IMR-90 (cell line): ENCODE measurements at regions not wholly inside any gene's neighbourhood (a gene's known extent, or its start where the extent isn't known, plus 50 kb on each side); places are given as distances from the start of the nearest gene placed in this dataset.

ENCODE experiments used
- ATAC-seq: fragments of 200-7000 bp; cut with Tn5 transposase; 2 replicates; pipeline ENCODE4 v1.9.1; 2020; ENCODE audit warnings: low read depth, mild to moderate bottlenecking, moderate library complexity
- BruUV-seq: library from RNA; stranded (reverse); fragments of 400-500 nt; replicated peaks from 2 replicates; lab custom pipeline; 2021; lab: Mats Ljungman, UMichigan
- CTCF ChIA-PET: fragments of 300-600 bp; formaldehyde crosslinking; extraction: SDS; loops from one replicate; lab custom pipeline; 2021; ENCODE audit warnings: antibody characterized with exemption; lab: Yijun Ruan, JAX
- POLR2A ChIA-PET: fragments of 300-600 bp; sonication (Branson Sonifier 250); formaldehyde crosslinking; loops from one replicate; lab custom pipeline; 2022; ENCODE audit warnings: antibody characterized with exemption; ENCODE audit not compliant: unreplicated experiment; lab: Charles Lee
- DNase-seq: peaks from one replicate; pipeline ENCODE4 v3.0.0; 2013
- H2AFZ ChIP-seq: replicated peaks from 2 replicates; pipeline ENCODE3; 2013; ENCODE audit warnings: low read length, mild to moderate bottlenecking; ENCODE audit not compliant: poor library complexity
- H2AK5ac ChIP-seq: 2 replicates; pipeline ENCODE4 v1.6.1; 2013; ENCODE audit warnings: low read depth, low read length, inconsistent platforms
- H2AK9ac ChIP-seq: replicated peaks from 2 replicates; pipeline ENCODE3; 2013; ENCODE audit warnings: mild to moderate bottlenecking, low read depth, low read length, moderate library complexity; ENCODE audit not compliant: poor library complexity
- H2BK120ac ChIP-seq: 2 replicates; pipeline ENCODE4 v1.6.1; 2013; ENCODE audit warnings: low read depth, low read length, inconsistent platforms
- H2BK15ac ChIP-seq: 3 replicates; pipeline ENCODE4 v1.6.1; 2013; ENCODE audit warnings: low read depth, low read length, inconsistent platforms
- H2BK20ac ChIP-seq: 2 replicates; pipeline ENCODE4 v1.6.1; 2013; ENCODE audit warnings: low read depth, mild to moderate bottlenecking, inconsistent platforms, low read length, moderate library complexity
- H2BK5ac ChIP-seq: 2 replicates; pipeline ENCODE4 v1.6.1; 2013; ENCODE audit warnings: mild to moderate bottlenecking, low read depth, low read length, inconsistent platforms; ENCODE audit not compliant: poor library complexity, severe bottlenecking
- H3K14ac ChIP-seq: replicated peaks from 2 replicates; pipeline ENCODE4 v1.6.1; 2013; ENCODE audit warnings: low read depth, low read length, inconsistent platforms
- H3K18ac ChIP-seq: 2 replicates; pipeline ENCODE4 v1.6.1; 2013; ENCODE audit warnings: low read depth, low read length, control low read depth
- H3K23ac ChIP-seq: 2 replicates; pipeline ENCODE4 v1.6.1; 2013; ENCODE audit warnings: low read depth, low read length, inconsistent platforms
- H3K27ac ChIP-seq: 2 replicates; pipeline ENCODE4 v1.5.1; 2013; ENCODE audit warnings: mild to moderate bottlenecking, control low read depth, low read length; ENCODE audit not compliant: insufficient read depth
- H3K27me3 ChIP-seq: 2 replicates; pipeline ENCODE4 v1.6.1; 2013; ENCODE audit warnings: low read length; ENCODE audit not compliant: control insufficient read depth, insufficient read depth
- H3K36me3 ChIP-seq: 2 replicates; pipeline ENCODE4 v1.6.1; 2013; ENCODE audit warnings: low read length, mixed read lengths; ENCODE audit not compliant: control insufficient read depth, insufficient read depth
- H3K4ac ChIP-seq: 2 replicates; pipeline ENCODE4 v1.6.1; 2013; ENCODE audit warnings: low read depth, low read length, inconsistent platforms
- H3K4me1 ChIP-seq: 2 replicates; pipeline ENCODE4 v1.6.1; 2013; ENCODE audit warnings: low read length, mixed read lengths; ENCODE audit not compliant: control insufficient read depth, insufficient read depth
- H3K4me2 ChIP-seq: 2 replicates; pipeline ENCODE4 v1.6.1; 2013; ENCODE audit warnings: low read depth, mild to moderate bottlenecking, control low read depth, low read length, moderate library complexity
- H3K4me3 ChIP-seq: 2 replicates; pipeline ENCODE4 v1.5.1; 2013; ENCODE audit warnings: low read depth, mild to moderate bottlenecking, control low read depth, low read length, moderate library complexity; ENCODE audit not compliant: insufficient read depth
- H3K56ac ChIP-seq: 2 replicates; pipeline ENCODE4 v1.6.1; 2013; ENCODE audit warnings: low read length, inconsistent platforms; ENCODE audit not compliant: insufficient read depth; ENCODE audit errors: extremely low read depth
- H3K79me1 ChIP-seq, 2 experiments: 2 replicates each; pipeline ENCODE4 v1.6.1; 2013; ENCODE audit warnings: low read length in 2 of 2, inconsistent platforms in 1 of 2, low read depth in 1 of 2
- H3K9ac ChIP-seq: 2 replicates; pipeline ENCODE4 v1.6.1; 2013; ENCODE audit warnings: low read depth, low read length, control low read depth
- H3K9me1 ChIP-seq: 2 replicates; pipeline ENCODE4 v1.6.1; 2013; ENCODE audit warnings: low read length, inconsistent platforms; ENCODE audit not compliant: insufficient read depth
- H3K9me3 ChIP-seq: 2 replicates; pipeline ENCODE4 v1.6.1; 2013; ENCODE audit warnings: low read length; ENCODE audit not compliant: control insufficient read depth, insufficient read depth
- H4K20me1 ChIP-seq: 2 replicates; pipeline ENCODE4 v1.6.1; 2013; ENCODE audit warnings: low read length, inconsistent platforms; ENCODE audit not compliant: insufficient read depth
- H4K5ac ChIP-seq: 2 replicates; pipeline ENCODE4 v1.6.1; 2013; ENCODE audit warnings: mild to moderate bottlenecking, low read depth, low read length, control low read depth
- H4K8ac ChIP-seq, 2 experiments: 2 replicates each; pipeline ENCODE4 v1.6.1; 2013; ENCODE audit warnings: low read depth in 2 of 2, low read length in 2 of 2, control low read depth in 1 of 2, inconsistent platforms in 1 of 2
- H4K91ac ChIP-seq: 2 replicates; pipeline ENCODE4 v1.6.1; 2013; ENCODE audit warnings: low read depth, low read length, inconsistent platforms; ENCODE audit not compliant: insufficient read depth
- BHLHE40 ChIP-seq: fragments of 150-350 bp; IDR thresholded peaks from 2 replicates; pipeline ENCODE4 v1.6.1; 2016; ENCODE audit warnings: mild to moderate bottlenecking, low read depth, low read length
- CEBPB ChIP-seq: IDR thresholded peaks from 2 replicates; pipeline ENCODE4 v1.6.1; 2012; ENCODE audit warnings: low read depth, low read length, improper control_type of control experiment
- CHD1 ChIP-seq: IDR thresholded peaks from 2 replicates; pipeline ENCODE4 v1.6.1; 2012; ENCODE audit warnings: low read depth, low read length, improper control_type of control experiment
- CTCF ChIP-seq: conservative IDR thresholded peaks from 2 replicates; pipeline ENCODE4 v1.5.1; 2012; ENCODE audit warnings: mild to moderate bottlenecking, low read depth, low read length, improper control_type of control experiment
- FOS ChIP-seq: fragments of 150-350 bp; IDR thresholded peaks from 2 replicates; pipeline ENCODE4 v1.6.1; 2016; ENCODE audit warnings: low read depth, low read length
- MAFK ChIP-seq: IDR thresholded peaks from 2 replicates; pipeline ENCODE4 v1.6.1; 2012; ENCODE audit warnings: low read depth, low read length, improper control_type of control experiment
- MAZ ChIP-seq: IDR thresholded peaks from 2 replicates; pipeline ENCODE4 v1.6.1; 2012; ENCODE audit warnings: low read depth, mild to moderate bottlenecking, low read length, improper control_type of control experiment, moderate library complexity, borderline replicate concordance
- MXI1 ChIP-seq: IDR thresholded peaks from 2 replicates; pipeline ENCODE4 v1.6.1; 2012; ENCODE audit warnings: low read depth, mild to moderate bottlenecking, low read length, moderate library complexity, borderline replicate concordance
- NFE2L2 ChIP-seq: fragments of 150-350 bp; IDR thresholded peaks from 2 replicates; pipeline ENCODE4 v1.6.1; 2016; ENCODE audit warnings: low read depth, mild to moderate bottlenecking, low read length
- POLR2A ChIP-seq: IDR thresholded peaks from 2 replicates; pipeline ENCODE4 v1.6.1; 2012; ENCODE audit warnings: mild to moderate bottlenecking, low read depth, low read length
- RAD21 ChIP-seq: IDR thresholded peaks from 2 replicates; pipeline ENCODE4 v1.6.1; 2012; ENCODE audit warnings: low read length, improper control_type of control experiment
- RCOR1 ChIP-seq: IDR thresholded peaks from 2 replicates; pipeline ENCODE4 v1.6.1; 2012; ENCODE audit warnings: mild to moderate bottlenecking, low read length, improper control_type of control experiment; ENCODE audit not compliant: insufficient replicate concordance
- RFX5 ChIP-seq: IDR thresholded peaks from 2 replicates; pipeline ENCODE4 v1.8.0; 2012; ENCODE audit warnings: low read depth, mild to moderate bottlenecking, low read length, moderate library complexity
- SMC3 ChIP-seq: fragments of 150-350 bp; IDR thresholded peaks from 2 replicates; pipeline ENCODE4 v1.6.1; 2016; ENCODE audit warnings: low read depth, mild to moderate bottlenecking, antibody characterized with exemption, low read length, moderate library complexity
- USF2 ChIP-seq: fragments of 150-350 bp; IDR thresholded peaks from 2 replicates; pipeline ENCODE4 v1.6.1; 2017; ENCODE audit warnings: mild to moderate bottlenecking, antibody characterized with exemption, low read length, low read depth
- WGBS, 2 experiments: methylation state at CpG; one replicate each; pipeline versions ENCODE4 v1.1.5 to v1.1.7; 2013; ENCODE audit warnings: missing lambda C conversion rate in 2 of 2; ENCODE audit not compliant: insufficient read length in 1 of 2; ENCODE audit errors: extremely low coverage in 2 of 2; 5-methylcytosine and 5-hydroxymethylcytosine counted together
- dilution Hi-C: fragments of 300-500 bp; cut with HindIII; formaldehyde crosslinking; loops from one replicate; pipeline ENCODE4 v1.14.3; 2018; ENCODE audit warnings: low sequenced_read_pairs; ENCODE audit not compliant: unreplicated experiment
- in situ Hi-C: fragments of 300-500 bp; cut with MboI; formaldehyde crosslinking; loops from 3 replicates; pipeline ENCODE4 v1.14.3; 2019; ENCODE audit warnings: low sequenced_read_pairs, inconsistent platforms, mixed read lengths
- intact Hi-C: fragments of 100-400 bp; cut with micrococcal nuclease; formaldehyde crosslinking; loops from 2 replicates; pipeline ENCODE4 v1.10.0; 2022
- TF ChIP-seq, protein P1 (sequence below): fragments of 150-350 bp; IDR thresholded peaks from 2 replicates; pipeline ENCODE4 v1.6.1; 2016; ENCODE audit warnings: low read depth, mild to moderate bottlenecking, low read length, moderate library complexity, borderline replicate concordance

- in situ Hi-C loops, result no loop called here
- dilution Hi-C loops, result no loop called here
- H3K4me1 ChIP-seq, result peaks cover 14% of the 10 kb centered on the region
Observed at GRCh38 chr17:63276821-63277220, 169.3 kb downstream of the CYB561 start.

More at GRCh38 chr17:63276821-63277220, 169.3 kb downstream of the CYB561 start:
- Histone ChIP-seq H3K23ac (peak overlapping the region; percentile 82; the same call in 1 of the 2 replicates), H2BK20ac (peak overlapping the region; percentile 5; the same call in 1 of the 2 replicates), H3K4me2 (no peak overlapping the region), H2AK9ac (no peak overlapping the region), H3K9me1 (peaks cover 6% of the 10 kb centered on the region), H3K4me3 (no peak overlapping the region), H3K27me3 (no peaks in the 10 kb centered on the region), H3K56ac (no peak overlapping the region), H4K5ac (no peak overlapping the region), H4K20me1 (0 out of 2 replicates have a peak, but pooled peaks cover 3% of the 10 kb centered on the region), H3K14ac (peak overlapping the region; percentile 67; the same call in 1 of the 2 replicates), H2BK5ac (peak overlapping the region; percentile 2), H3K9ac (no peak overlapping the region), H3K18ac (peak overlapping the region; percentile 61; the same call in 1 of the 2 replicates), H3K79me1 (peaks cover 28 to 45% of the 10 kb centered on the region in 2 experiments), H2AK5ac (peak overlapping the region; percentile 70; the same call in 1 of the 2 replicates), H3K27ac (no peak overlapping the region), H3K4ac (peak overlapping the region; percentile 12; the same call in 1 of the 2 replicates), H4K91ac (peak overlapping the region; percentile 10; the same call in 1 of the 2 replicates), H3K9me3 (no peaks in the 10 kb centered on the region), H3K36me3 (no peaks in the 10 kb centered on the region; the same call in 1 of the 2 replicates), H2BK120ac (peak overlapping the region; percentile 39), H2AFZ (no peak overlapping the region), H2BK15ac (peak overlapping the region; percentile 79), H4K8ac (peak overlapping the region in 1 of 2 experiments; percentile 73; a peak in 1 of 4 replicates)
- no CpG with 5 or more reads among the region's 3 CpGs for WGBS, 2 experiments
- TF ChIP-seq CEBPB, result no peak
- no peak for TF ChIP-seq NFE2L2
- no peak for TF ChIP-seq RCOR1
- TF ChIP-seq, protein P1, sequence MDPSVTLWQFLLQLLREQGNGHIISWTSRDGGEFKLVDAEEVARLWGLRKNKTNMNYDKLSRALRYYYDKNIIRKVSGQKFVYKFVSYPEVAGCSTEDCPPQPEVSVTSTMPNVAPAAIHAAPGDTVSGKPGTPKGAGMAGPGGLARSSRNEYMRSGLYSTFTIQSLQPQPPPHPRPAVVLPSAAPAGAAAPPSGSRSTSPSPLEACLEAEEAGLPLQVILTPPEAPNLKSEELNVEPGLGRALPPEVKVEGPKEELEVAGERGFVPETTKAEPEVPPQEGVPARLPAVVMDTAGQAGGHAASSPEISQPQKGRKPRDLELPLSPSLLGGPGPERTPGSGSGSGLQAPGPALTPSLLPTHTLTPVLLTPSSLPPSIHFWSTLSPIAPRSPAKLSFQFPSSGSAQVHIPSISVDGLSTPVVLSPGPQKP, result no peak
- no peak for TF ChIP-seq RAD21
- TF ChIP-seq SMC3, result no peak
- no peak for TF ChIP-seq CTCF
- no peak for TF ChIP-seq FOS
- no peak for TF ChIP-seq MAFK
- no peak for TF ChIP-seq CHD1
- no peak for TF ChIP-seq RFX5
- no peak for TF ChIP-seq MXI1
- no peak for TF ChIP-seq BHLHE40
- TF ChIP-seq MAZ, result no peak
- TF ChIP-seq POLR2A, result no peak
- no peak for TF ChIP-seq USF2
- ChIA-PET POLR2A (no interaction called here), CTCF (interaction anchor here (0.6 kb wide), 1 partner anchor 136 kb away, joined by 3 read pairs; no protein-coding TSS in a partner anchor)
- DNase-seq (no peak), ATAC-seq (no peak)
- no TSS peak for BruUV-seq
- intact Hi-C loops, result no loop called here
